Endodermal cell (in vitro differentiated cells): ENCODE measurements at regions not wholly inside any gene's neighbourhood (a gene's known extent, or its start where the extent isn't known, plus 50 kb on each side); places are given as distances from the start of the nearest gene placed in this dataset.

Experiments used
- DNase-seq: peaks from one replicate; pipeline ENCODE4 v3.0.0-alpha.2; 2017
- H3K27ac ChIP-seq: 2 replicates; pipeline ENCODE4 v1.5.1; 2013; ENCODE audit warnings: mild to moderate bottlenecking, low read depth, low read length, moderate library complexity
- H3K27me3 ChIP-seq: 2 replicates; pipeline ENCODE4 v1.6.1; 2013; ENCODE audit warnings: mild to moderate bottlenecking, low read length, moderate library complexity; ENCODE audit not compliant: insufficient read depth, control insufficient read depth, poor library complexity, severe bottlenecking
- H3K36me3 ChIP-seq: 2 replicates; pipeline ENCODE4 v1.7.0; 2013; ENCODE audit warnings: mild to moderate bottlenecking, low read length, moderate library complexity; ENCODE audit not compliant: control insufficient read depth, insufficient read depth
- H3K4me1 ChIP-seq: one replicate; pipeline ENCODE4 v1.7.0; 2013; ENCODE audit warnings: low read length; ENCODE audit not compliant: control insufficient read depth, insufficient read depth
- H3K4me3 ChIP-seq: 2 replicates; pipeline ENCODE4 v1.5.1; 2013; ENCODE audit warnings: mild to moderate bottlenecking, low read length, moderate library complexity
- H3K9ac ChIP-seq: 2 replicates; pipeline ENCODE4 v1.6.1; 2013; ENCODE audit warnings: mild to moderate bottlenecking, low read length, moderate library complexity; ENCODE audit not compliant: poor library complexity, severe bottlenecking; ENCODE audit errors: extremely low read depth
- H3K9me3 ChIP-seq: 2 replicates; pipeline ENCODE4 v1.6.1; 2013; ENCODE audit warnings: mild to moderate bottlenecking, low read length, moderate library complexity; ENCODE audit not compliant: control insufficient read depth
- H3K27ac Mint-ChIP-seq: 2 replicates; pipeline ENCODE4 v1.8.0; 2020; ENCODE audit warnings: mixed read lengths
- H3K27me3 Mint-ChIP-seq: 2 replicates; pipeline ENCODE4 v1.8.0; 2021; ENCODE audit warnings: mild to moderate bottlenecking, mixed read lengths; ENCODE audit not compliant: insufficient read depth
- H3K36me3 Mint-ChIP-seq: 2 replicates; pipeline ENCODE4 v1.8.0; 2020; ENCODE audit warnings: low read depth, mixed read lengths
- H3K4me1 Mint-ChIP-seq: 2 replicates; pipeline ENCODE4 v1.8.0; 2020; ENCODE audit warnings: mixed read lengths
- H3K4me3 Mint-ChIP-seq: 2 replicates; pipeline ENCODE4 v1.8.0; 2020; ENCODE audit warnings: mild to moderate bottlenecking, moderate library complexity, mixed read lengths
- H3K9me3 Mint-ChIP-seq: 2 replicates; pipeline ENCODE4 v1.8.0; 2020; ENCODE audit warnings: mild to moderate bottlenecking, mixed read lengths
- CTCF ChIP-seq: fragments of 200-600 bp; sonication (generic); conservative IDR thresholded peaks from 2 replicates; pipeline ENCODE4 v1.5.0; 2021; ENCODE audit warnings: antibody characterized with exemption, mild to moderate bottlenecking
- WGBS, 2 experiments: methylation state at CpG; one replicate each; pipeline versions ENCODE4 v1.1.5 to v1.1.7; 2013; ENCODE audit warnings: missing lambda C conversion rate in 2 of 2, mixed read lengths in 1 of 2; ENCODE audit not compliant: insufficient coverage in 1 of 2, insufficient read length in 1 of 2; 5-methylcytosine and 5-hydroxymethylcytosine counted together

GRCh38 chr14:26067341-26067740 lies 530.5 kb downstream of the NOVA1 start:
- Mint-ChIP-seq H3K27ac (peak overlapping the region; percentile 25), H3K4me1 (peaks cover 12% of the 10 kb centered on the region), H3K9me3 (no peaks in the 10 kb centered on the region), H3K36me3 (no peaks in the 10 kb centered on the region), H3K27me3 (no peaks in the 10 kb centered on the region), H3K4me3 (no peak overlapping the region)
- Histone ChIP-seq H3K9me3 (no peaks in the 10 kb centered on the region), H3K27ac (no peak overlapping the region), H3K27me3 (no peaks in the 10 kb centered on the region), H3K9ac (no peak overlapping the region), H3K4me1 (no peaks in the 10 kb centered on the region), H3K4me3 (no peak overlapping the region), H3K36me3 (no peaks in the 10 kb centered on the region)
- DNase-seq = no peak
- no peak for TF ChIP-seq CTCF
- 93 to 100% methylated on average over 2 of the region's 2 CpGs for WGBS, 2 experiments

GRCh38 chr14:26056036-26056616 lies 541.7 kb downstream of the NOVA1 start:
- H3K9ac ChIP-seq = no peak overlapping the region
- no peaks in the 10 kb centered on the region for H3K4me1 ChIP-seq
- H3K4me3 Mint-ChIP-seq = no peak overlapping the region
- no peak overlapping the region for H3K27ac ChIP-seq
- no peak overlapping the region for H3K27ac Mint-ChIP-seq
- WGBS, 2 experiments = 61 to 64% methylated on average over 5 to 6 of the region's 6 CpGs
- H3K36me3 Mint-ChIP-seq = peaks cover 11% of the 10 kb centered on the region
- H3K27me3 ChIP-seq = no peaks in the 10 kb centered on the region
- no peak for TF ChIP-seq CTCF
- H3K9me3 Mint-ChIP-seq = peaks cover 42% of the 10 kb centered on the region
- H3K4me3 ChIP-seq = no peak overlapping the region
- no peaks in the 10 kb centered on the region for H3K36me3 ChIP-seq
- no peak for DNase-seq
- H3K4me1 Mint-ChIP-seq = peaks cover 11% of the 10 kb centered on the region
- H3K27me3 Mint-ChIP-seq = peaks cover 21% of the 10 kb centered on the region
- peaks cover 42% of the 10 kb centered on the region for H3K9me3 ChIP-seq

- no peak overlapping the region for H3K27ac ChIP-seq
- DNase-seq = no peak
- H3K36me3 ChIP-seq = no peaks in the 10 kb centered on the region
- Mint-ChIP-seq H3K27me3 (peaks cover 10% of the 10 kb centered on the region), H3K4me3 (no peak overlapping the region), H3K9me3 (no peaks in the 10 kb centered on the region), H3K36me3 (no peaks in the 10 kb centered on the region), H3K4me1 (peaks cover 23% of the 10 kb centered on the region), H3K27ac (no peak overlapping the region)
- H3K27me3 ChIP-seq = no peaks in the 10 kb centered on the region
- H3K9ac ChIP-seq = no peak overlapping the region
- peak overlapping the region; percentile 41 for H3K4me3 ChIP-seq
- TF ChIP-seq CTCF = no peak
- H3K4me1 ChIP-seq = peaks cover 17% of the 10 kb centered on the region
- H3K9me3 ChIP-seq = no peaks in the 10 kb centered on the region
Measured at GRCh38 chr14:26032348-26032747, 565.5 kb downstream of the NOVA1 start.
